ENCODE measurements at regions not wholly inside any gene's neighbourhood (a gene's known extent, or its start where the extent isn't known, plus 50 kb on each side); places are given as distances from the start of the nearest gene placed in this dataset.

DNA sequence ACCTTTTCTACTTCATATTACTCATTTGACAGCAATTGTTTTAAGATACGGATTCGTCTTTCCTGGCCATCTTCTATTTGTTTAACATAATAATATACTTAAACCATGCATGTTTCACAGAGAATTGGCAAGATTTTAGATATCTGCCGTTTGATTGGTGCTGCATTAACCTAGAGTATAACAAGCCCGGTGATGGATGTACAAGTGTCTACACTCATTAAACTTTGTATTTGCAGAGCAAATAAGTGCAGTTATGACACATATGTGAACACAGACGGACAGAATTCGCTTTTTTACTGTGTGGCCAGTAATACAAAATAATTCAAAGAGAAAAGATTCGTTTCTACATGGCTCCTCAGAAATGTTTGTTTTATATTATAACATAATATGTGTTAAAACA is 116.1 kb downstream of the ARL4A start:
- TF ChIP-seq CTCF (IDR thresholded peaks at IDR 0.05) (no peak), EP300 (IDR thresholded peaks at IDR 0.05) (no peak), POLR2A (IDR thresholded peaks at IDR 0.05) (no peak)

All from suprapubic skin (tissue), 3 donors.